NCI-H1417 treated with DMSO at 0.1 percent for 48 hours (cell line): ENCODE measurements at regions not wholly inside any gene's neighbourhood (a gene's known extent, or its start where the extent isn't known, plus 50 kb on each side); places are given as distances from the start of the nearest gene placed in this dataset.
"Not testable (repeated sequence)": the region's sequence is repeated elsewhere in the genome, so short reads cannot be mapped to it uniquely, and the experiment has no call there.

Source experiments
- DNase-seq: peaks from one replicate; lab custom pipeline; 2025; lab: John Stamatoyannopoulos, UW

GRCh38 chr15:67945951-67946700 is 106.3 kb upstream of the RNU6-1 start:
- DNase-seq: no peak

GRCh38 chr15:67946701-67947100 is 106.9 kb upstream of the RNU6-1 start:
- no peak for DNase-seq

GRCh38 chr15:67947254-67948039 is 106.7 kb upstream of the PIAS1 start:
- DNase-seq: no peak

- no peak for DNase-seq
Measured at GRCh38 chr15:67948215-67948614, 105.9 kb upstream of the PIAS1 start.

GRCh38 chr15:67951187-67951586 is 102.9 kb upstream of the PIAS1 start:
- DNase-seq: not testable (repeated sequence)

DNA sequence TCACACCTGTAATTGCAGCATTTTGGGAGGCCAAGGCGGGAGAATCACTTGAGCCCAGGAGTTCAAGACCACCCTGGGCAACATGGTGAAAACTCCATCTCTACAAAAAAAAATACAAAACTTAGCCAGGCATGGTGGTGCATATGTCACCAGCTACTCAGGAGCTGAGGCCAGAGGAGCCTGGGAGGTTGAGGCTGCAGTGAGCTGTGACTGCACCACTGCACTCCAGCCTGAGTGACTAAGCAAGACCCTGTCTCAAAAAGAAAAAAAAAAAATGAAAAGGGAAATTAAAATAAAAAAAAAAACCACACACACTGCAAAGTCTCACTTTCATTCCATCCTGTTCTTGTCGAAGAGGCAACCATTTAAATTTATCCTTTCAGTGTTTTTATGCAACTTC is 100.8 kb upstream of the PIAS1 start:
- no peak for DNase-seq

DNA sequence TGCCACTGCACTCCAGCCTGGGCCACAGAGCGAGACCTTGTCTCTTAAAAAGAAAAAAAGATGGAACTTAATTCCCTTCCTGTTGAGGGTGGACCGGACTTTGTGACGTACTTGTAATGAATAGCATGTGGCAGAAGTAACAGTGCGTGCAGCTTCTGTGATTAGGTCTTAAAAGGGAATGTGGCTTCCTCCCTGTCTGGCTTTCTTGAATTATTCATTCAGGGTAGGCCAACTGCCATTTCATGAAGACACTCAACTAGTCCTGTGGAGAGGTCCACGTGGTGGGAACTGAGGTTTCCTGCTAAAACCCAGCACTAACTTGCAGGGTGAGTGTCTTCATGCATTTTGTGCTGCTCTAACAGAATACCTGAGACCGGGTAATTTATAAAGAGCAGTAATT is 98.9 kb upstream of the PIAS1 start:
- no peak for DNase-seq

GRCh38 chr15:67957435-67958132 is 96.5 kb upstream of the PIAS1 start:
- DNase-seq: no peak

DNA sequence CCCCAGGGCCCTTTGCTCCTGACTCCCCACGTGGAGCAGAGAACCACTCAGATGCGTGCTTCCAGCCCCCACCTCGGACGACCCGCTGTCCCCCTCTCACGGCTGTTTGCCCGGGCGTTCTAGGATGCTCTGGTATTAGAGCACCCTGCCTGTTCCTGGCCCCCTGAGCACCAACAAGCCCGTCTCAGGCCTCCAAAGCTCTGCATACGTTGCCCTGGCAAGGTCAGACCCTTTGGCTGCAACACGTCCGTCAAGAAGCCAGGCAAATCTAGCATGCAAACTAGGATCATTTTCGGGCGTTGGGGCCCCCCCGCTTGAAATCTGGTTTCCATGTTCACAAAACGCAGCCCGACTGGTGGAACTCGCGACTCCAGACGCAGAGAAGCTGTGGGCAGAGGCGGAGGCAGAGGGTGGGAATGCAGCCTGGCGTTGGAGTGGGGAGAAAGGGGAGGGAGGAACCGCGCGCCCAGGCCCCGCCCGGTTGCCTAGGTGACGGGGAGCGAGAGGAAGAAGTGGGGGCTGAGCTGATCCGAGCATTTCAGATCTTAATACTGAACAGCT is 86.2 kb upstream of the PIAS1 start:
- DNase-seq: peak; percentile 69

DNA sequence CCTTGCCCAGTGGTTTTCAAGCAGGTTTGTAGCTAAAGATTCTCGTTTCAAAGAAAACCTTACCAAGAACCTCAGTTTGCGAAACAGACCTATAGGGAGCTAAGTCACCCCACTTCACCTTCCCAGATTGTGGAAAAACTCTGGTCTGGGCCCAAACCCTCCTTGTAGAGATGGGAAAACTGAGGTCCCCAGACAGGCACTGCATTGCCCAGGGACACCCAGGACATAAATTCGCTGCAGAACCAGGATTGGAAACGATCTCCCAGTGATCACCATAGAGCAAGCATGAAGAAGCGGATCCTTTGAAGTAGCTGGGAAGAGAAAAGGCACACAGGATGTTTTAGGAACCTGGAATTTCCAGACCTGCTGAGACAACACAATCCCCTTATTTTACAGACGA is 85.6 kb upstream of the PIAS1 start:
- no peak for DNase-seq

- no peak for DNase-seq
Measured at GRCh38 chr15:67968966-67969365, 85.1 kb upstream of the PIAS1 start.

DNA sequence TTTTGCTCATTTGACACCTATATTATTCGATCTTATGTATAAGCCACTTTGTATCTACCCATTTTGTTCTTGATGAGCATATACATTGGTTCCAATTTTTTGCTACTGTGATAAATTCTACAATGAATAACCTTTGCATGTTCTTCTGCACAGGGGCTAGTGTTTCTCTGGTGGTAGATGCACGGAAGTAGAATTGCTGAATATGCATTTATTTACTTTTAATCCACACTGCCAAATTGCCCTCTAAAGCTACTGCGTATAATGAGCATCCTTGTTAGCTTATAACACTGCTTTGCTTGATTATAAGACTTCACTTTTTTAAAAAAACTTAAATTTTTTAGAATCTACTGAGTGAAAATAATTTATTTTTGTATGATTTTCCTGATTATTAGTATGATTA is 84.2 kb upstream of the PIAS1 start:
- DNase-seq: no peak

GRCh38 chr15:67972377-67972776 is 81.7 kb upstream of the PIAS1 start:
- no peak for DNase-seq

- no peak for DNase-seq
Measured at GRCh38 chr15:67973846-67974245, 80.3 kb upstream of the PIAS1 start.

DNA sequence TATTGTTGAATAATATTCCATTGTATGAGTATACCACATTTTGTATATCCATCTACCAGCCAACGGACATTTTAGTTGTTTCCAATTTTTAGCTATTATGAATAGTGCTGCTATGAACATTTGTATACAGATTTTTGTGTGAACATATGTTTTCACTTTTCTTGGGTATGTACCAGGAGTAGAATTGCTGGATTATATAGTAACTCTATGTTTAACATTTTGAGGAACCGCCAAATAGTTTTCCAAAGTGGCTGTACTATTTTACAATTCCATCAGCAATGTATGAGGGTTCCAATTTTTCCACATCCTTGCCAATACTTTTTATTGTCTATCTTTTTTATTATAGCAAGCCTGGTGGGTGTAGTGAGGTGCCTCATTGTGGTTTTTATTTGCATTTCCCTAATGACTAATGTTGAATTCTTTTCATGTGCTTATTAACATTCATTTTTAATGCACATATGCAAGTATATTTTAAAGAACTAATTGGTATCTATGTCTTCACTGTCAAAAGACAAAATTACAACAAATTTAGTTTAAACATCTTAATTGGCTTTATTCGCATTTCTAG is 77.5 kb upstream of the PIAS1 start:
- DNase-seq: no peak

- no peak for DNase-seq
Measured at GRCh38 chr15:67977414-67978089, 76.6 kb upstream of the PIAS1 start.

GRCh38 chr15:67979281-67979680 is 74.8 kb upstream of the PIAS1 start:
- DNase-seq: no peak

DNA sequence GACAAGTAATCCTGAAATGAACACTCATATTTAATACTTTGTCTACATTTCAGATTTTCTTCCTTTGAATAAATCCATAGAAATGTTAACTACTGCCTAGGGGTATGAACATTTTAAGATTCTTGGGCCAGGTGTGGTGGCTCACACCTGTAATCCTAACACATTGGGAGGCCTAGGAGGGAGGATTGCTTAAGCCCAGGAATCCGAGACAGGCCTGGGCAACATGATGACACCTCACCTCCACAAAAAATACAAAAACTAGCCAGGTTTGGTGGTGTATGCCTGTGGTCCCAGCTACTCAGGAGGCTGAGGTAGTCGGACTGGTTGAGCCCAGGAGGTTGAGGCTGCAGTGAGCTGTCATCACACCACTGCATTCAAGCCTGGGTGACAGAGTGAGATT is 73.9 kb upstream of the PIAS1 start:
- DNase-seq: no peak

DNA sequence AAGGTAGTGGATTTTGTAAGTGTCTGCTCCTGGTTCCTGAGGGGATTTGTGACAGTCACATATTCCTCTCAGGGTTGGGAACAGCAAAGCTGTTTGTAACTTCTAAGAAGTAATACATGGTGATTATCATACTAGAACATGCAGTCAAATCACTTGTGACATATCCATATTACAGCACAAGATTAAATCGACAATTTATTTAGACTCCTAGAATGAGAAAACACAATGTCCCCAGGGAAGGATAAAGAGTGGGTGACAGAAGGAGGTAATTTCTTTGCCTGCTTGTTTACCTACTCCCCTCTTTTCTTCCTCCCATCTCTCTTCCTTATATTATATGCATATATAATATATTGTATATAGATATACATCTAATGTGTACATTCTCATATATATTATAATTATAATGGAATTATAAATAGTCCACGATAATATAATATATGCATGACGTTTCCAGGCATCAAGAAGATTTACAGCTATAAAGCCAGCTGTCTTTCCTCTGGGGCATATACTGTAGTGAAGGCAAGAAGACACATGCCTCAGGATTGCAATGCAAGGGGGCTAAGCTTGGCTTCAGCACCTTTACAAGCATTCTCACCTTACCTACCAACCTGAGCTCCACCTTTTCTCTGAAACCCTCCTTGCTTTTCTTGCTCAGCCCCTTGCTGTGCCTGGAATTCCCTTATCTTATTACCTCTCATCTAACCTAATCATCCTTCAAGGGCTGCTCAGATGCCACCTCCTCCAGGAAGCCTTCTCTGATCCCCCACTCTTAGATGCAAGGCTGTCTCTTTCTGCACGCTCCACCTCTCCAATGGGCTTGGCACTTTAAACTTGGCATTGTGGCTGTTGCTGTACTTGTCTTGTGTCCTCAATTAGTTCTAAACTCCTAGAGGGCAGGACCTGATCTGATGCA is 73.1 kb upstream of the PIAS1 start:
- no peak for DNase-seq

GRCh38 chr15:67981848-67982247 is 72.3 kb upstream of the PIAS1 start:
- DNase-seq: no peak

DNA sequence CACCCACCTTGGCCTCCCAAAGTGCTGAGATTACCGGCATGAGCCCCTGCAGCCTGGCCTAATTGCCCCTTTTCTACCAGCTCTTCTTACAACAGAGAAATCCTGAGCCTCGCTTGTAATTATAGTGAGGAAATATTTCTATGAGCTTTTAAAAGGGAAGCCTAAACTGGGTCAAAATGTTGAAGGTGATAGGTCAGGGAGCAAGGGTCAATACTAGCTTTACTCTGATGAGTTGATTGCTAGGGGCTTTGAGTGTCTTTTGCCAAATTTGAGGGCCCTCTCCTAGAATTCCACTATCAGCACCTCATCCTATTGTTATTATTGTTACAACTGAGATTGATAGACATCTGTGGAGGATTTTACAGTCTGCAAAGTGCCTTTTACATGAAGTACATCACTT is 62.4 kb upstream of the PIAS1 start:
- no peak for DNase-seq
